ENCODE measurements at regions not wholly inside any gene's neighbourhood (a gene's known extent, or its start where the extent isn't known, plus 50 kb on each side); places are given as distances from the start of the nearest gene placed in this dataset.

DNA sequence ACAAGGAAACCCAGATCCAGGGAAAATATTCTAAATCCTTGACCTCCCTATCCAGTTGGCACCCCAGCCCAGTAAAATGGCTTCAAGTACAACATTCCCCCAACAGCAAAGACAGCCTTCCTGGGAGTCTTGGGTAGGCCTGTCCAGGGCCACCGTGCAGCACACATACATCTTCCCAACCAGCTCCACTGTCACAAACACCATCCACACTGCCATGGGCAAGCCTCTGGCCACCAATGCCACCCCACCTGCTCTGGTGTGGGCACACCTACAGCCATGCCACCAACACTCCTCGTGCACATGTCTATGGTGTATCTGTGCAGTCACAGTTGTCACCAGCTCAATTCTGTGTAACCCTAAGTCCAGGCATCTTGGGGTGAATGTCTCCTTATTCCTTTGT lies 193.2 kb downstream of the DAD1 start:
- TF ChIP-seq CTCF (IDR thresholded peaks at IDR 0.05) (no peak), TCF7L2 (IDR thresholded peaks at IDR 0.05; ENCODE audit: low read depth, low read length) (no peak), SIN3A (IDR thresholded peaks at IDR 0.05; ENCODE audit: borderline replicate concordance, insufficient read depth, low read depth, low read length) (no peak), REST (IDR thresholded peaks at IDR 0.05; ENCODE audit: insufficient read depth in 1 of 2, low read depth in 2 of 2, low read length in 1 of 2) (no peak)
